GM20000 (cell line): ENCODE measurements at regions not wholly inside any gene's neighbourhood (a gene's known extent, or its start where the extent isn't known, plus 50 kb on each side); places are given as distances from the start of the nearest gene placed in this dataset.

Source experiments
- DNase-seq: peaks from one replicate; pipeline ENCODE4 v3.0.0; 2012; ENCODE audit warnings: low spot score
- TF ChIP-seq, protein P1 (sequence below): IDR thresholded peaks from 2 replicates; pipeline ENCODE4 v1.5.1; 2012; ENCODE audit warnings: mild to moderate bottlenecking, control low read depth; ENCODE audit errors: extremely low read depth, missing control alignments

DNA sequence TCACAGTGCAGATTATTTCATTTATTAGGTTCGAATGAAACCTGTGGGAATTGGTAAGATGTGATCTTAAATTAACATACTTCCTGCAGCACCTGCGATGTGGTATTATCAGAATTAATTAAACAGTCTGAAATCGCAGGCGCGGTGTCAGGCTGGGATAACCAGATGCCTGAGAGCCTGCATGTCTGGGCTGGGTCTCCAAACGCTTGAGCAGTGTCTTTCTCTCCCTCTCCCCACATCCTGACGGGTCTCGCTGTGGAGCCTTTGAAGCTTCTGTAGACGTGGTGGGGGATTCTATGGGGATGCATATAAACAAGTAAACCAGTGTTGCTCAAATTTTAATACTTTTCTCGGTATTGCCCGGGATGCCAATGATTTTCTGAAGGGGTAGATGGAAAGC lies 366.2 kb upstream of the SPRED2 start:
- DNase-seq, result no peak
- TF ChIP-seq, protein P1, sequence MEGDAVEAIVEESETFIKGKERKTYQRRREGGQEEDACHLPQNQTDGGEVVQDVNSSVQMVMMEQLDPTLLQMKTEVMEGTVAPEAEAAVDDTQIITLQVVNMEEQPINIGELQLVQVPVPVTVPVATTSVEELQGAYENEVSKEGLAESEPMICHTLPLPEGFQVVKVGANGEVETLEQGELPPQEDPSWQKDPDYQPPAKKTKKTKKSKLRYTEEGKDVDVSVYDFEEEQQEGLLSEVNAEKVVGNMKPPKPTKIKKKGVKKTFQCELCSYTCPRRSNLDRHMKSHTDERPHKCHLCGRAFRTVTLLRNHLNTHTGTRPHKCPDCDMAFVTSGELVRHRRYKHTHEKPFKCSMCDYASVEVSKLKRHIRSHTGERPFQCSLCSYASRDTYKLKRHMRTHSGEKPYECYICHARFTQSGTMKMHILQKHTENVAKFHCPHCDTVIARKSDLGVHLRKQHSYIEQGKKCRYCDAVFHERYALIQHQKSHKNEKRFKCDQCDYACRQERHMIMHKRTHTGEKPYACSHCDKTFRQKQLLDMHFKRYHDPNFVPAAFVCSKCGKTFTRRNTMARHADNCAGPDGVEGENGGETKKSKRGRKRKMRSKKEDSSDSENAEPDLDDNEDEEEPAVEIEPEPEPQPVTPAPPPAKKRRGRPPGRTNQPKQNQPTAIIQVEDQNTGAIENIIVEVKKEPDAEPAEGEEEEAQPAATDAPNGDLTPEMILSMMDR, result no peak

DNA sequence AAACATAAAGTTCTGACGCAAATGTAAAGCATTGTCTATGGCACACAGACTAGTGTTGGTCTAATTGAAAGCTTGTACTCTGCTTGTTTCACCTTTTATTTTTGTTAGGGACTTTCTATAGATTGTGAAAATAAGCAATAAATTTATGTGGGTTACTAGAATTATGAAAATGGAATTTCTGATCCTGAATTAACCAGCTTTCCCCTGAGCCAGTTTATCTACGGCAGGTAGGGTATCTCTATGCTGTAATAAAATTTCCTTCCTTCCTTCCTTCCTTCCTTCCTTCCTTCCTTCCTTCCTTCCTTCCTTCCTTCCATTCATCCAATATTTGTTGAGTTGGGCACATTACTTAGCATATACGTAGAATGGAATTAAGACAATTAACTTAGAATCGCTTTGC lies 362.6 kb upstream of the SPRED2 start:
- DNase-seq, result no peak
- TF ChIP-seq, protein P1, result no peak

DNA sequence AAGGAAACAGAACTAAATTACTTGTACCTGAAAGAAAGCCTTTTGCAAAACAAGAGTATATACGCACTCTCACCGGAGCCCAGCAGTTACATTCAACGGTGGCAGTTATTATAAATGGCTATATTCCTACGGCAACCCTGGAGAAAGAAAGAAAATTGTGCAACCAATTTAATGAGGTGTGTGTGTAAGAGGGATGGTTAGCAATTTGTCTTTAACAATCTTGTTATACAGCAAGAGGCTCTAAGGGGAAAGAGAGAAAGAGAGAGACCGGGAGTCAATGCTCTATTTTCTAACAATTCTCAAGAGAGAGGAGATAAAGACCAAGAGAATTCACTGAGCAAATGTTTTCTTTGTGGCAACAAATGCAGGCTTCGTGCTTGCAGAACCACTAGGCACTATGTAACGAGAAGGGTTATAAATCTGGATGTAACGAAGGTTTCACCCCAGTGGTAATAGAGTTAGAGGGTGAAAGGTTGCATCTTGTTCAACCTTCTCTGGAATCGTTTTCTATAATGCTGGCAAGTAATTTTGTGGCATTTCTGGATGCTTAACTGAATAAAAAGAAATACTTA lies 359.1 kb upstream of the SPRED2 start:
- no peak for DNase-seq
- TF ChIP-seq, protein P1, result no peak

DNA sequence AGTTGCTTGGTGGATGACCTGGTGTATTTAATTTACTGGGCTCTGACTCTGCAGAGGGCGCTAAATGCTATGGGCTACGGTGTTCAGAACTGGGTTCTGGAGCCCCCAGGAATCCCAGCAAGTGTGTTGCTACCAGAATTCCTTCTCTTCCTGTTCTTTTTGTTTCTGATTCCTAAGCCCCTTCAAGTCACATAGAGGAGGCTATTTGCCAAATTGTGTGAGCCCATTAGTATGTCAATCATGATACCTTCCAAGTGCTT lies 358.2 kb upstream of the SPRED2 start:
- TF ChIP-seq, protein P1, result no peak
- DNase-seq, result no peak

DNA sequence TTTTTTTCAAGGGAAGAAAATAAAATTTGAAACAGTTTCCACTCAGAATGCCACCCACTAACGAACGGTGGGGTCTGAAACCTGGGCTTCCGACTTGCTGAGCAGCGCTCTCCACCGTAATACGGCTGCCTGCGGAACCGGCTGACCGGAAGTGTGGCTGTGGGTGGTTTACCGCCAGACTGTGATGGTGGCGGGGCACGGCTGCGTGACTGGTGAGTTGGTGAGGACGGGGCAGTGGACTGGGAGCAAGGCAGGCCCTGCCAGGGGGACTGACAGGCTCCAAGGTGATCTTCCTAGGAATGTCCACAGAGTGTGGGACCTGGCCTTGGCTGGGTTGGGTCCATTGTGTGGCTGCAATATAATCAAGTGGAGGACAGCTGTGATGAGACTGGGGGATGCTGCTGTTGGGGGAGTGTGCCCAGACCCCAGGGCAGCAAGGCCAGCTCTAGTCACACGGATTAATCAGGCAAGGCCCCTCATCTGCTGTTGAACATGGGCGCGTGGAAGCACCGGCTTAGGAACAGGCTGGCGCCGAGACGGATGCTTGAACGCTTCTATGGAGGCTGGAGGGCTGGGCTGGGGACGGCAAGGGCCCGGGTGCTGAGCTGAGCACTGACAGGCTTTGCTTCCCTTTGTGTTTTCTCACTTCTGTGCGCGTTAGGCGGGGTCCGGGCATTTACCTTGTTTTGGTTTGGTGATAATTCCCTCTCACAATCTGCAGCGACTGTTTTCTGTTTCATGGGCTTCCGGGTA lies 357.7 kb upstream of the SPRED2 start:
- no peak for DNase-seq
- TF ChIP-seq, protein P1, result no peak

DNA sequence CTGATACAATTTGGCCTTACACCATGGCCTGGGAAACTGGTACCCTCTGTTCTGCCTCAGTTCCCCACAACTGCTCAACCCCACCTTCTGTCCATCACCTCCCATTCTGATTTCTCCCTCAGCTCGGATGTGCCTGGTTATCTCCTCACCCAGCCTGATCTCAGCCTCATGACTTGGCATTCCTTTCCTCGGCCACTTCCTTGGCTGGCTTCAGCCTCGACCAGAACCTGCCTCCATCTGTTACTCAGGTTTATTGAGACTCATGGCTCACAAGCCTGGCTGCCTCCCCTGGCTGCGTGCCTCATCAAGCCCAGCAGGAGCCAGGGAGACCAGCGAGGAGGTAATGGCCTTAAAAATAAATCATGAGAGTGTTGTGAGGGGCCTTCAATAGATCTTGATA lies 356.2 kb upstream of the SPRED2 start:
- no peak for DNase-seq
- TF ChIP-seq, protein P1, result no peak

DNA sequence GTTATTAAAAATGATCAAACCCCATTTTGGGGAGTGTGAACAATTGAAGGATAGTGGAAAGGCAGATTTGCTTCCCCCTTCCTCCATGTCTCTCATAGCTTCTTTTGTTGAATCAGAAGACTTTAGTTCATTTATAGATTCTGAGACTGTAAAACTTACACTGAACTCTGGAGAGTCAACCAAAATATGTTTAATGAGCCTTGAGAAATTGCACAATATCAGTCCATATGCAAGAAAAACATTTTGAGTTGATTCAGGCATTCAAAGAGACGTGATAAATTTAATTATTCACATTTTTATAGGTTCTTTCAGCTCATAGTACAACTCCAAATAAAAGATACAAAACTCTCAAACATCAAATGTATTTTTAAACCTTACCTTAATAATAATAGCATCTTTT lies 354.4 kb upstream of the SPRED2 start:
- DNase-seq, result no peak
- TF ChIP-seq, protein P1, result no peak
